ENCODE measurements at regions not wholly inside any gene's neighbourhood (a gene's known extent, or its start where the extent isn't known, plus 50 kb on each side); places are given as distances from the start of the nearest gene placed in this dataset.
"Not testable (repeated sequence)": the region's sequence is repeated elsewhere in the genome, so short reads cannot be mapped to it uniquely, and the experiment has no call there.

DNA sequence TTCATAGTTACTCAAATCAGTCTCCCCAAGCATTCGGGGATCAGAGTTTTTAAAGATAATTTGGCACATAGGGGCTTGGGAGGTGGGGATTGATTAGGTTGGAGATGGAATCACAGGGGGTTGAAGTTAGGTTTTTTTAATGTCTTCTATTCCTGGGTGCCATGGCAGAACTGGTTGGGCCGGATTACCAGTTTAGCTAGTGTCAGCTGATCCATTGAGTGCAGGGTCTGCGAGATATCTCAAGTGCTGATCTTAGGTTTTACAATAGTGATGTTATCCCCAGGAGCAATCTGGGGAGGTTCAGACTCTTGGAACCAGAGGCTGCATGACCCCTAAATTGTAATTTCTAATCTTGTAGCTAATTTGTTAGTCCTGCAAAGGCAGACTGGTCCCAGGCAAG, 163.5 kb upstream of the ATP10A start:
- TF ChIP-seq, protein P1, sequence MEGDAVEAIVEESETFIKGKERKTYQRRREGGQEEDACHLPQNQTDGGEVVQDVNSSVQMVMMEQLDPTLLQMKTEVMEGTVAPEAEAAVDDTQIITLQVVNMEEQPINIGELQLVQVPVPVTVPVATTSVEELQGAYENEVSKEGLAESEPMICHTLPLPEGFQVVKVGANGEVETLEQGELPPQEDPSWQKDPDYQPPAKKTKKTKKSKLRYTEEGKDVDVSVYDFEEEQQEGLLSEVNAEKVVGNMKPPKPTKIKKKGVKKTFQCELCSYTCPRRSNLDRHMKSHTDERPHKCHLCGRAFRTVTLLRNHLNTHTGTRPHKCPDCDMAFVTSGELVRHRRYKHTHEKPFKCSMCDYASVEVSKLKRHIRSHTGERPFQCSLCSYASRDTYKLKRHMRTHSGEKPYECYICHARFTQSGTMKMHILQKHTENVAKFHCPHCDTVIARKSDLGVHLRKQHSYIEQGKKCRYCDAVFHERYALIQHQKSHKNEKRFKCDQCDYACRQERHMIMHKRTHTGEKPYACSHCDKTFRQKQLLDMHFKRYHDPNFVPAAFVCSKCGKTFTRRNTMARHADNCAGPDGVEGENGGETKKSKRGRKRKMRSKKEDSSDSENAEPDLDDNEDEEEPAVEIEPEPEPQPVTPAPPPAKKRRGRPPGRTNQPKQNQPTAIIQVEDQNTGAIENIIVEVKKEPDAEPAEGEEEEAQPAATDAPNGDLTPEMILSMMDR (IDR thresholded peaks at IDR 0.05; ENCODE audit: low read depth, low read length) = not testable (repeated sequence)
- TF ChIP-seq EZH2phosphoT487 (IDR thresholded peaks at IDR 0.05; ENCODE audit: low read depth) = not testable (repeated sequence)

Data from OCI-LY3 (cell line).